Progenitor cell of endocrine pancreas (in vitro differentiated cells): ENCODE measurements at regions not wholly inside any gene's neighbourhood (a gene's known extent, or its start where the extent isn't known, plus 50 kb on each side); places are given as distances from the start of the nearest gene placed in this dataset.

Experiments
- DNase-seq: peaks from one replicate; pipeline ENCODE4 v3.0.0; 2021; ENCODE audit warnings: low spot score; ENCODE audit not compliant: unreplicated experiment
- H3K27ac Mint-ChIP-seq: 2 replicates; pipeline ENCODE4 v1.8.0; 2021; ENCODE audit warnings: mild to moderate bottlenecking, moderate library complexity, mixed read lengths
- H3K27me3 Mint-ChIP-seq: 2 replicates; pipeline ENCODE4 v1.8.0; 2021; ENCODE audit warnings: mixed read lengths
- H3K36me3 Mint-ChIP-seq: 2 replicates; pipeline ENCODE4 v1.8.0; 2022; ENCODE audit warnings: mixed read lengths; ENCODE audit not compliant: insufficient read depth
- H3K4me1 Mint-ChIP-seq: 2 replicates; pipeline ENCODE4 v1.8.0; 2021; ENCODE audit warnings: low read depth, mixed read lengths
- H3K4me3 Mint-ChIP-seq: 2 replicates; pipeline ENCODE4 v1.8.0; 2021; ENCODE audit warnings: low read depth, mild to moderate bottlenecking, moderate library complexity, mixed read lengths
- H3K9me3 Mint-ChIP-seq: 2 replicates; pipeline ENCODE4 v1.8.0; 2021; ENCODE audit warnings: low read depth, mixed read lengths
- CTCF ChIP-seq: fragments of 200-600 bp; sonication (generic); IDR thresholded peaks from one replicate; pipeline ENCODE4 v1.5.0; 2021; ENCODE audit warnings: antibody characterized with exemption, mild to moderate bottlenecking; ENCODE audit not compliant: unreplicated experiment

GRCh38 chr3:69435274-69436265 lies 49.7 kb upstream of the FRMD4B start:
- no peak for DNase-seq
- peaks cover 25% of the 10 kb centered on the region for H3K4me1 Mint-ChIP-seq
- no peaks in the 10 kb centered on the region for H3K27me3 Mint-ChIP-seq
- no peaks in the 10 kb centered on the region for H3K9me3 Mint-ChIP-seq
- no peak overlapping the region for H3K27ac Mint-ChIP-seq
- no peaks in the 10 kb centered on the region for H3K36me3 Mint-ChIP-seq
- no peak for TF ChIP-seq CTCF
- H3K4me3 Mint-ChIP-seq = no peak overlapping the region
